ENCODE measurements at regions not wholly inside any gene's neighbourhood (a gene's known extent, or its start where the extent isn't known, plus 50 kb on each side); places are given as distances from the start of the nearest gene placed in this dataset.
"Not testable (repeated sequence)": the region's sequence is repeated elsewhere in the genome, so short reads cannot be mapped to it uniquely, and the experiment has no call there.

GRCh38 chr2:82342356-82342755 lies 2037.8 kb upstream of the LRRTM1 start:
- no peak for TF ChIP-seq CTCF (IDR thresholded peaks at IDR 0.05; ENCODE audit: extremely low read depth, missing control alignments)
- DNase-seq (ENCODE audit: low spot score): no peak

- no peak for DNase-seq (ENCODE audit: low spot score)
- TF ChIP-seq CTCF (IDR thresholded peaks at IDR 0.05; ENCODE audit: extremely low read depth, missing control alignments): no peak
These were observed 2036.1 kb upstream of the LRRTM1 start for GRCh38 chr2:82340578-82341053.

GRCh38 chr2:82339805-82340204 lies 2035.3 kb upstream of the LRRTM1 start:
- no peak for DNase-seq (ENCODE audit: low spot score)

GRCh38 chr2:82333697-82334096 lies 2029.1 kb upstream of the LRRTM1 start:
- DNase-seq (ENCODE audit: low spot score): no peak
- no peak for TF ChIP-seq CTCF (IDR thresholded peaks at IDR 0.05; ENCODE audit: extremely low read depth, missing control alignments)

More at GRCh38 chr2:82339805-82340204, 2035.3 kb upstream of the LRRTM1 start:
- no peak for TF ChIP-seq CTCF (IDR thresholded peaks at IDR 0.05; ENCODE audit: extremely low read depth, missing control alignments)

- no peak for TF ChIP-seq CTCF (IDR thresholded peaks at IDR 0.05; ENCODE audit: extremely low read depth, missing control alignments)
- no peak for DNase-seq (ENCODE audit: low spot score)
These were observed 2025.6 kb upstream of the LRRTM1 start for GRCh38 chr2:82330155-82330554.

- not testable (repeated sequence) for DNase-seq (ENCODE audit: low spot score)
These were observed 2021.7 kb upstream of the LRRTM1 start for GRCh38 chr2:82326180-82326767.

- TF ChIP-seq CTCF (IDR thresholded peaks at IDR 0.05; ENCODE audit: extremely low read depth, missing control alignments): no peak
- no peak for DNase-seq (ENCODE audit: low spot score)
These were observed 2015.7 kb upstream of the LRRTM1 start for GRCh38 chr2:82320296-82320695.

GRCh38 chr2:82317012-82317411 lies 2012.5 kb upstream of the LRRTM1 start:
- no peak for TF ChIP-seq CTCF (IDR thresholded peaks at IDR 0.05; ENCODE audit: extremely low read depth, missing control alignments)
- no peak for DNase-seq (ENCODE audit: low spot score)

Data from GM20000 (cell line).